ENCODE measurements at regions not wholly inside any gene's neighbourhood (a gene's known extent, or its start where the extent isn't known, plus 50 kb on each side); places are given as distances from the start of the nearest gene placed in this dataset.
"Not testable (repeated sequence)": the region's sequence is repeated elsewhere in the genome, so short reads cannot be mapped to it uniquely, and the experiment has no call there.

GRCh38 chr1:115452600-115453329 is 114.7 kb upstream of the NGF start:
- no peak for DNase-seq

DNA sequence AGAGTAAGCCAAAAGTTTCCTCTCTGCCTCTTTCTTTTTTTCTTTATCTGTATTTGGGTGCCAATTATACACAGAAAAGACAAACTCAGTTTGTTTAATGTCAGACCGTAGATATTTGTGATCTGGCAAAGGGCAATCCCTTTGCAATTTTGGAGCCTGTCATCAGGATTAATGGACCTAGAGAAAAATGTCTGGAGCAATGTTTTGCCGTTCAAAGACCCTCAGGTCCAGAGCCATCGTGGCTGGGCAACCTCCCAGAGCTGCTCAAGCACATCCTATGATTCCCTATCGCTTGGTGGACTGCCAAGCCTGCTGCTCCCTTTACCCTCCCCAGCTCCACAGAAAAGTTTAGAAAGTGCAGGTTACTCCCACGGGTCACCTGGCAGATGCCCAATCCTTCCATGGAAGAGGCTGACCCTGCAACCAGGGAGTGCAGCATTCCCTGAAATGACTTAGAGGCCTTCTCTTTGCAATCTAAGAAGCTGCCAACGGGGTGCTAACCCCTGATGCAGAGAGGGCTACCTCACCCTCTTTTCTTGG is 112.5 kb upstream of the NGF start:
- DNase-seq, result no peak

- no peak for DNase-seq
Measured at GRCh38 chr1:115448282-115449044, 110.4 kb upstream of the NGF start.

- no peak for DNase-seq
Measured at GRCh38 chr1:115447672-115448071, 109.6 kb upstream of the NGF start.

DNA sequence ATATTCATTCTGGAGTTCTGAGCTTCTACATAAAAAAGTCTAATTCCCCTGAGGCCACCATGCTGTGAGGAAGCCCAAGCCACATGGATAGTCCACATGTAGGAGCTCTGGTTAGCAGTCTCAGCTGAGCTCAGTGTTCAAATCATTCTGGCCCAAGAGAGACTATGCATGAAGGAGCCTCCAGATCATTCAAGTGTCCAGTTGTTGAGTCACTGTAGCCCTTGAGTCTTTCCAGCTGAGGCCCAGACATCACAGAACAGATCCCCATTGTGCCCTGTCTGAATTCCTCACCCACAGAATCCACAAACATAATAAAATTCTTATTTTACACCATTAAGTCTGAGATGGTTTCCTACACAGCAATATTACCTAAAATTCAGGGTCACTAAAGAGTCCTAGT is 107.0 kb upstream of the NGF start:
- DNase-seq, result no peak

DNA sequence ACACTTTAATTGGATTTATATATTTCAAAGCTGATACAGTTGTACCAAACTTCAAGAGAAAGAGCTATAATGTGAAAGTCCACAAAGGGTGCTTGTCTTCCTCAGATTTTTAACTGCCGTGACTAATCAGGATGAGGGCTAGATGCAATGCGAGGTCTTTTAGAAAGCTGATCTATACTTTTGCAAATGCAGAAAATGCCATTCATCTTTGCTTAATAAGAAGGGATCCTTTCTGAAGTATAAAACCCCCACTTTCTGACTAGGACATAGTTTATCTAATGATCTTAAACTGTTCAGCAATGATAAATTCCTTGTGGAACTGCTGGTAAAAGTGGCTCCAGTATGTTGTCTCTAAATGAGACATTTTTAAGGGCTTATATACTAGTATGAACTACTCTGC is 102.7 kb upstream of the NGF start:
- DNase-seq, result no peak

- DNase-seq, result not testable (repeated sequence)
Measured at GRCh38 chr1:115439520-115439919, 101.5 kb upstream of the NGF start.

DNA sequence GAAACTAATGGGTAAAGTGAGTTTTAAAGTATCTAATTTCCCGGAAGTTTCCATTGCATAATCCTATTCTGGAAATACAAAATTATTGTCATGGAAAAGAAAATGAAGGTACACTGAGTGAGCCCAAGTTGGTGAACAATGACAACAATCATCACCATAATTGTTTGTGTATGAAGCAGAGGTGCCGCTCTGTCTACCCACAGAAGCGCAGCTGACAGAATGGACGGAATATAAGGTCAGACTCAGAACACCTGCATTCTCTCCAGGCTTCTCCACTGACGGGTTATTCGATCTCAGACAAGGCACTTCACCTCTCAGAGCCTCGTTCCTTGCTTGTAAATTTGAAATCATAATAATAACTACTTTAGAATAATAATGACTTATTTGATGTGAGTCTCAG is 99.1 kb upstream of the NGF start:
- DNase-seq, result no peak

- no peak for DNase-seq
Measured at GRCh38 chr1:115436596-115436995, 98.5 kb upstream of the NGF start.

DNA sequence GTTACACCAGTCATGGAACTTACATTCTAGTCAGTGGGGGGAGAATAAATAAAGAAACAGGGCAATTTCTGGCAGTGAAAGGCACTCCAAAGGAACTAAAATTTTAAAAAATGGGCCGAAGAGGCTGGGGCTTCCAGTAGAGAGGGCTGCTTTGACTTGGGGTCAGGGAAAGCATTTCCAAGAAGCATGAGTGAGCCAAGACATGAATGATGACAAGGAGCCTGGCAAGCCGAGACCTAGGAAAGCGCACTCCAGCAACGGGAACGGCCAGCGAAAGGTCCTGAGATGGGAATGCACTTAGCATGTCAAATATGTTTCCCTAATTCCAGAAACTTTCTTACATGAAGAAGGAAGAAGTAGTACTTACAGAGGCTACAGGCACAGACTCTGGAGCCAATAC is 95.4 kb upstream of the NGF start:
- no peak for DNase-seq

DNA sequence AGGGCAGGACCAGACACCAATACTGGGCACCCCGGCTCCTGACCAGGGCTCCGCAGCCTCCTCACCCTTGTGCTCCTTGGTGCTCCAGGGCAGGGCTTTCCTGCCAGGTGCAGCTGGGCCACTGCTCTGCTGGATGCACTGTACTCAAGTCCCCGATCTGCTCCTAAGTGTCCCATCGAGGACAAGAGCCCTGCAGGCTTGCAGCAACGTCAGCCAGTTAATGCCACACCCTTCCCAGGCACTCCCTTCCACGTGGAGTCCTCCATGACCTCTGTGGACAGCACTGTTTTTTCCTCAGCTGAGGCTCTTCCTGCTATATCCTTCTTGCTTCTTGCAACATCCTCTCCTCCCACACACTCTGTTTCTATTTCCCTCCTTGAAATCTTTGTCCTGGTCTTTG is 94.0 kb upstream of the NGF start:
- no peak for DNase-seq

- no peak for DNase-seq
Measured at GRCh38 chr1:115430441-115431158, 92.6 kb upstream of the NGF start.

DNA sequence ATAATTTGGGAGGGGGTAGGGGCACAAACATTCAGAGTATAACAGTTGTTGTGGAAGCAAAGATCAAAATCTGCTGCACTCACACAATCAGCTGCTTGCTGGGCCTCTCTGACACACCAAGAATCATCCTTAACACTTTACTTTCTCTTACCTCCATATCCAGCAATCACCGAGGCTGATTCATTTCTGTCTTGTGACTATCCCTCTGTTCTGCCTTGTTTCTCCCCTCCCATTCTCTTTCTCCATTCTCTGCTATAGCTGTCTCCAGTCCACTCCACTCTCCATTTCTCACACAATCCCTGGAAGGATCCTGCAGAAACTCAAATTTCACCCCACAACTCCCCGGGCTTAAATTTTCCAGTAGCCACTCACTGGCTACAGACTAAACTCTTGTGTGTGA is 91.8 kb upstream of the NGF start:
- no peak for DNase-seq

GRCh38 chr1:115429241-115429640 is 91.2 kb upstream of the NGF start:
- peak; percentile 9 to 33 for DNase-seq

- DNase-seq, result no peak
Measured at GRCh38 chr1:115428676-115429075, 90.6 kb upstream of the NGF start.

GRCh38 chr1:115428256-115428655 is 90.2 kb upstream of the NGF start:
- DNase-seq, result no peak

DNA sequence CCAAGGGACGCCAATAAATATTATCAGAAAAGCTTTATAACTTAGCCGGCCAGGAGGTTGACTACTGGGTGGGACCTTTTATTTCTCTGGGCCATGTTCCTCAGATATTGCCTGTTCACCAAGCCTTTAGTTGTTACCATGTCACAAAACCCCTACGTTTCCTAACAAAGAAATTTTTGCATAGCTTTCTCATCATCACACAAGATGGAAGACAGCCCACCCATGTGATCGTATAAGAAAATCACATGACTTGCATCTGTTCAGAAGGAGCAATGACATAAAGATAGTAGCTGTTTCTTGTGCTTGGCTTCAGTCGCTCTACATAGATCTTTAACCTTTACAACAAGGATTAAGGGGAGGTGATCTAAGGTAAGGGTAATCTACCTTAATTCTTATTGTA is 88.9 kb upstream of the NGF start:
- no peak for DNase-seq

- DNase-seq, result no peak
Measured at GRCh38 chr1:115426231-115426771, 88.3 kb upstream of the NGF start.

DNA sequence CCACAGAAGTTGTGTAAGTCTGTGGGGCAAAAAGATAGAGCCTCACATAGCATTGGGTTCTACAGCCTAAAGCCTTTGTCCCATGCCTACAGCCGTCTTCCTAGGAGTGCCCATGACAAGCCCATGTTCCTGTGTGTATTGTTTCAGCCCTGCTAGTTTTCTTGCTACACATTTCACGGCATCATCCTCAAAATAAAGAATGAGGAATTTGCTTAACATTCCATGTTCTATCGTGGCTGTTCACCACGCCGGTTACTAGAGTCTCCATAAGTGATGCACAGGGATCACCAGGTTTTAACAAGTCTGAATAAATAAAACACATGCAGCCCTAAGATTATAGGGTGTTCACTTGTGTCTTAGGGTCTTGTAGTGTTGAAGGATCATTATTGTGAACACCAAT is 87.4 kb upstream of the NGF start:
- DNase-seq, result no peak

- no peak for DNase-seq
Measured at GRCh38 chr1:115423776-115424175, 85.7 kb upstream of the NGF start.

- DNase-seq, result no peak
Measured at GRCh38 chr1:115419571-115419970, 81.5 kb upstream of the NGF start.

- DNase-seq, result no peak
Measured at GRCh38 chr1:115413621-115414020, 75.6 kb upstream of the NGF start.

DNA sequence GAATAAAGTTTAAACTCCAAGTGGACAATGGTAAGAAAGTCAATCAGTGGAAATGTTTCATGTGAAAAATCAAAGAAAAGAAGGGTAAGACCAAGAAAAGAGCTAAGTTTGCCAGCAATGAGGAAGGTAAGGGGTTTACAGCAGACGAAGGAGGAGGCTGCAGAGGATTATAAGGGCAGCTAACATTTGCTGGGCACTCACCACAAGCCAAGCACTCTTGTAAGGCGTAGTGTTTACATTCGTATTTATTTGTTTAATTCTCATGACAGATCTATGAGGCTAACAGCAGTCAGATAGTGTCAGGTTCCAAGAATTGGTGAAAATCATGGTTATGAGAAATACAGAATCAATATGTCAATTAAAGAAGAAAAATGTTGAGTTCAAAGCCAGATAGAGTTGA is 75.2 kb upstream of the NGF start:
- no peak for DNase-seq
